NCI-H82 treated with DMSO at 0.1 percent for 48 hours (cell line): ENCODE measurements at regions not wholly inside any gene's neighbourhood (a gene's known extent, or its start where the extent isn't known, plus 50 kb on each side); places are given as distances from the start of the nearest gene placed in this dataset.
"Not testable (repeated sequence)": the region's sequence is repeated elsewhere in the genome, so short reads cannot be mapped to it uniquely, and the experiment has no call there.

Experiments used
- DNase-seq: peaks from one replicate; lab custom pipeline; 2025; ENCODE audit not compliant: unreplicated experiment; lab: John Stamatoyannopoulos, UW

DNA sequence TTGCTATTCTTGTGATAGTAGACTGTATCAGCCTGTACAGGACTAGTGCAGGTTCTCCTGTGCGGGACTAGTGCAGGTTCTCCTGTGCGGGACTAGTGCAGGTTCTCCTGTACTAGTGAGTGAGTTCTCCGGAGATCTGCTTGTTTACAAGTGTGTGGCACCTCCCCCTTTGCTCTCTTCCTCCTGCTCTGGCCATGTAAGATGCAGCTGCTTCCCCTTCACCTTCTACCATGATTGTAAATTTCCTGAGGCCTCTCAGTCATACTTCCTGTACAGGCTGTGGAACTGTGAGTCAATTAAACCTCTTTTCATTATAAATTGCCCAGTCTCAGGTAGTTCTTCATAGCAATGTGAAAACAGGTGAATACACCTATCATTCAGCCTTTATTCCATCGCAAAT lies 289.6 kb downstream of the TEX29 start:
- no peak for DNase-seq

DNA sequence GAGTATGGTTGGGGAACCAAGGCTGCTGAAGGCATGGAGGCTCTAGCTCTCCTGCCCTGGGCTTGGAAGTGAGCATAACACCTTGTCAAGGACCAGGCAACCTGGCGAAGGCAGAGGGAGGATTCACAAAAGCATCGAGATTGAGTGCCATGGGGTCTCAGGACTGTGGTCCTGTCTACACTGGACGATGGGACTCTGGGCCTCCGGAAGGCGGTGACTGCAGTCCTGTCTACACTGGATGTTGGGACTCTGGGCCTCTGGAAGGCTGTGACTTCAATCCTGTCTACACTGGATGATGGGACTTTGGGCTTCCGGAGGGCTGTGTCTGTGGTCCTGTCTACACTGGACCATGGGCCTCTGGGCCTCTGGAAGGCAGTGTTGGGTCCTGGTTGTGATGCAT lies 290.4 kb downstream of the TEX29 start:
- DNase-seq, result no peak

DNA sequence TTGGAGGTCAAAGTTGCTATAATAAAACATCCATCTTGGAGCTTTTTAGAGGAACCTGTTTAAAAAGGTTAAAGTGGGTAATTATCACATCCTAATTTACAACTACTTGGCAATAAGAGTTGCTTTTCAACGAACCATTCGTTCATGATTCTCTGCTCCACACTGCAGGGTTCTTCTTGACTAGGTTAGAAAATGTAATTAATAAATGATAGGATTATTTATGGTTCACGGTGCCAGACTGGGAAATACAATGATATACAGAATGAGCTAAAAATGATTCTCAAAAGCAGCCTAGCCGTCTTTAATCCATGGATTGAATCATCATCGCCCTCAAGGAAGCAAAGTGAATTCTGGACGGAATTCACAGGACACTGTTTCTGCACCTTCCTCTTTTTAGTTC lies 291.2 kb downstream of the TEX29 start:
- no peak for DNase-seq

DNA sequence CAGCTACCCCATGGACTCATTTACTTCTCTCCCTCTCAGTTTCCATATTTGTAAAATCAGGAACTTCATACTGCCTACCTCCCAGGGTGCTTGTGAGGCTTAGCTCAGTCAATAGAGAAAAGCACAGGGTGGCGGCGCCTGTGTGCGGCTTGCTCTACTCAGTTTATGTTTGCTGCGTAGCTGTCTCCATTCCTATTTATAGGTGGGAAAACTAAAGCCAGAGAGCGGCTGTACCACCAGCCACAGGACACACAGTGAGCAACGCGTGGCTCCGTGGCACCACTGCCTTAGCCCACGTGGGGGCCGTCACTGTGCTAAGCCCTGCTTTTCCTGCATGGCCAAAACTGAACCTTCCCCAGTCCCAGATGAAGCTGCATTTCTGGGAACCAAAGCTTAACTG lies 292.4 kb downstream of the TEX29 start:
- DNase-seq, result no peak

DNA sequence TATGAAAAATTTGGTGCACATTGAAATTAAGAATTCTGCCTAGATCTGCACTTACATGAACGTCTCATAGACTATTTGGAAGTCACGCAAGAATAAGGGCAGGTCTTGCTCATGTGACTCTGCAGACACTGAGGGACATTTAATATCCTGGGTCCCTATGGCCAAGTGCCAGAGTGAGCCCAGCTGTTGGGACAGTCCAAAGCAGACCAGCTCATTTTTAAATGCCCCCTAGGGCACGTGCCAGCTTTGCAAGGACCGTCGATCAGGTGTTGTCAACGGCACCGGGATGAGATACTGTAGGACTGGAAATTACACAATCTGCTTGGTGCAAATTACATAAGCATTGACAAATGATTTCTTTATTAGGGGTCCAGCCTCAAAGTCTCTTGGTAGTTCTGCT lies 293.6 kb downstream of the TEX29 start:
- DNase-seq, result no peak

DNA sequence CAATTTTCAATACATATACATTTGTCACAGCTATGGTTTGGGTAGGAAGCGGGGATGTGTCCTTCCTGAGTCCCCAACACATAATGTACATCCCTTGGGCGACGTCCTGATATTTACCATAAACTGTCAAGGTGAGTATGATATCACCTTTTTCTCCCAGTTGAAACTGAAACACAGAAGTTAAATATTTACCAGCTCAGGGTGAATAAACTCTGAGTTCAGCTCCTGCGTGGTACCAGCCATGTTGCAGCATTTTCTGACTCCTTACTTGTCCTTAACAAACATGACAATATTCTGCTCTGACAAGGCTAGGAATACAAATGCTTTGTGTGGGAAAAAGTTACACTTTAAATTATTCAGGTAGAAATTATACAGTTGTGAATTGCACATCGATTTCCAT lies 294.2 kb downstream of the TEX29 start:
- no peak for DNase-seq

DNA sequence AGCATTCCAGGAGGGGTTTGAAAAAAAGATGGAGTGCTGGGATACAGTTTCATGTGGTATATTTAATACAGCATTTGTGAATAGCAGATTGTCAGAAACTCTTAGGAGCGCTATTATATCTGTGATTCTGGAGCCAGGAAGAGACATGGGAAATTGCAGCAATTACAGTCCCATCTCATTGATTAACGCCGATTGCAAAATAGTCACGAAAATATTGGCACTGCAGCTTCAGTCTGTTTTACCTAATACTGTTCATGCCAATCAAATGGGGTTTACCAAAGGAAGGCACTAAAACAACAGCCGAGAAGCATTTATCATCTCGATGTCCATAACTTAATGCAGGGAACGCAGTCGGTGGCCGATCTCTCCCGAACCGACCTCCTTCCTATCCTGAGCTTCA lies 295.8 kb downstream of the TEX29 start:
- DNase-seq, result no peak

DNA sequence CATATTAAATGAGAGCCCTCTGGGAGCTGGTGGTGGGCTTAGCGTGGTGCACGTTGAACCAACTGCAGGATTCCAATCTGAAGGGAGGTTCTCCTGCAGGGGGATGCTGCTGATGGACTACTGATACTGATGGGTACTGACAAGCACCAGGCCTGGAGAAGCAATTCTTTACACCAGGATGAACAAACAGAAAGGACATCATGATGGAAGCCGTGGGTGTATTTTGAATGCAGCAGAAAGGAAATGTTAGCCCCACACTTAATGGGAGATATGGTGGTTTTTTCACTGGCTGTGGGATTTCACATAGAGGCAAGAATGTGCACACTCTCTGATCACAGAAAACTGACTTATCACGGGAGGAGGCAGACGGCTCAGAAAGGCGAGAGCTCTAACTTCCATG lies 299.7 kb downstream of the TEX29 start:
- no peak for DNase-seq

DNA sequence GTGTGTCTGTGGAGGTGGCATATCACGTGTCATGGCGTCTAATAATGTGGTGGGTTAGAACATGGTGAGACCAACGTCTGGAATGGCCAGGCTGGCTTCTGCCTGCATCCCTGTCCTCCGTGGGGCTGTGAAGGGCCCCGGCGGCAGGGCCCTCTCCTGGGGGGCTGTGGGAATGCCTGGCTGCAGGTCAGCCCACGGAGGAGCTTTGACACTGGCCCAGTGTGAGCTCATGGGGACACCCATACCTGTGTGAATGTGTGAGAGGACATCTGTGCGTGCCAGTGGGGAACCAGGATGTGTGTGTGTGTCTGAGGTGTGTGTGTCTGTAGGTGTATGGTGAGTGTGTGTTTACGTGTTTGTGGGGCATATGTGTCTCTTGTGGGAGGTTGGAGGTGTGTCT lies 300.1 kb downstream of the TEX29 start:
- no peak for DNase-seq

DNA sequence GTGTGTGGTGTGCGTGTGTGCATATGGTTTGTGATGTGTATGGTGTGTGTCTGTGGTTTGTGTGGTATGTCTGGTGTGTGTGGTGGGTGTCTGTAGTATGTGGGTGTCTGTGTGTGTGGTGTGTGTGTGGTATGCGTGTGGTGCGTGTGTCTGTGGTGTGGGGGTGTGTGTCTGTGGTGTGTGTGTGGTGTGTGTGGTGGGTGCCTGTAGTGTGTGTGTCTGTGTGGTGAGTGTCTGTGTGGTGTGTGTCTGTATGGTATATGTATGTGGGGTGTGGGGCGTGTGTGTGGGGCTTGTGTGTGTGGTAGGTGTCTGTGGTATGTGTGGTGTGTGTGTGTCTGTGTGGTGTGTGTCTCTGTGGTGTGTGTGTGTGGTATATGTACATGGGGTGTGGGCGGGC lies 300.7 kb downstream of the TEX29 start:
- DNase-seq, result no peak

DNA sequence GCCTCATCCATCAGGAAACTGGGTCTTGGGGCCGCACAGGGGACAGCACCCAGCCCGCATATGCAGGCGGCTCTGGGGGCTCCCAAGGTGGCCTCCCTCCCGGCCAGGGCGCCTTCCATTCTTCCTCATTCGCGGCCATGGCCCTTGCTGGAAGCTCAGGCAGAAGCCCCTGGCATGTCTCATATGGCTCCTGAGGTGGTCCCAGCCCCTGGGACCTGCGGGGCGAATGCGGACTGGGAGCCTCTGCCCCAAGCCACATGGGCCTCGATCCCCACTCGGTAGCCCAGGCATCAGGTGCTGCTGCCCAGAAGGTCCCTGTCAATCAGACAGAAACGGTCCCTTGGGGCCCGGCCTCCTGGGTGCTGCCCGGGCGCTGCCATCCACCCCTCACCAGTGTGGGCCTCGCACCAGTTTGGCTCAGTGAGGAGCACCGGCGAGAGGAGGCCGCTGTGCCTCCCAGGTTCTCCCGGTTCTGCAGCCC lies 301.6 kb downstream of the TEX29 start:
- DNase-seq, result no peak

DNA sequence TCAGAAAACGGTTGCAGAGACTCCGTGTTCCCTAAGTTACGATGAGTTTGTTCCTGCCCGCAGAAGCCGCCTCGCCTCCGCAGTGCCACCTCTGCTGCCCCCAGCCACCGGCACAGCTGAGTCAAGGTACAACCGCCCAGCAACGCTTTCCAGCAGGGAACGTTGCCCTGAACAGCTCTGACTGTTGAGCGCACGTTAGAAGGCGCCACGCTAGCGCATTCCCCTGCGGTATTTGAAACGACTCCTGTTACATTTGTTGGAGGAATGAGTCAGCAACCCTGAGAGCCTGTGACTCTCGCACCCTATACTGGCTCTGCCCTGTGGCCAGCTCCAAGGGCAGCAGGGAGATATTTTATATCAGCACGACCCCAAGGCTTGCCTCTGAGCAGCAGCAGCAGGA lies 302.8 kb downstream of the TEX29 start:
- no peak for DNase-seq

DNA sequence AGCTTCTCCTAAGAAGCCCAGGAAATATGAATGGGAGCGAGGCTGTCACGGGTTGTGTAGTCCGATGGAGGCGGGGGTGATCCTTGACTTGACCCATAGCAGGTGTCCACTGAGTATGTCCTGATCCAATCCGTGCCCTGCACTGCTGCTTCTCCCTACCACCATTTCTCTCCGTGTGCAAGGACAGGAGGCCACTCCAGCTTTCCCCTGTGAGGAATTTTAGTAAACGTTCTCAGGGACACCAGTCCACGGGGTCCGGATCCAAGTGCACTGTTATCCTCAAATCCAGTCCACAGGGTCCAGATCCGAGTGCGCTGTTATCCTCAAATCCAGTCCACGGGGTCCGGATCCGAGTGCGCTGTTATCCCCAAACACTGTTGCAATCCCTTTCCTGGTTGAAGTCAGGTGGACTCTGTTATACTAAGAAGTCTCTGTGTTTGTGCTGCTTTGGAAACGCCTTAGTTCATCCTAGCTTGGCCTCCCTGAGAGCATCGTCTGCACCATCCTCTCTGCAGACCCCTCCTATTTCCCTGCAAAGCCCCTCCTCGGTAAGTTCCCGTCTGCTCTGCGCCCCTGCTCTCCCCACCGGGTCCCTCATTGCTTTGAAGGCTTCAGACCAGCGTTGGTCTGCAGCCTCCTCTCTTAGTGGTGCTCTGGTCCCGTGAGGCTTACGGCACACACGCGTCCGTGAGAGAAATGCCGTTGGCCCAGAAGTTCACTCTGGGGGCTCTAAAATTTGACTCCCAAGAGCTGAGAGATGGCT lies 303.5 kb downstream of the TEX29 start:
- no peak for DNase-seq

DNA sequence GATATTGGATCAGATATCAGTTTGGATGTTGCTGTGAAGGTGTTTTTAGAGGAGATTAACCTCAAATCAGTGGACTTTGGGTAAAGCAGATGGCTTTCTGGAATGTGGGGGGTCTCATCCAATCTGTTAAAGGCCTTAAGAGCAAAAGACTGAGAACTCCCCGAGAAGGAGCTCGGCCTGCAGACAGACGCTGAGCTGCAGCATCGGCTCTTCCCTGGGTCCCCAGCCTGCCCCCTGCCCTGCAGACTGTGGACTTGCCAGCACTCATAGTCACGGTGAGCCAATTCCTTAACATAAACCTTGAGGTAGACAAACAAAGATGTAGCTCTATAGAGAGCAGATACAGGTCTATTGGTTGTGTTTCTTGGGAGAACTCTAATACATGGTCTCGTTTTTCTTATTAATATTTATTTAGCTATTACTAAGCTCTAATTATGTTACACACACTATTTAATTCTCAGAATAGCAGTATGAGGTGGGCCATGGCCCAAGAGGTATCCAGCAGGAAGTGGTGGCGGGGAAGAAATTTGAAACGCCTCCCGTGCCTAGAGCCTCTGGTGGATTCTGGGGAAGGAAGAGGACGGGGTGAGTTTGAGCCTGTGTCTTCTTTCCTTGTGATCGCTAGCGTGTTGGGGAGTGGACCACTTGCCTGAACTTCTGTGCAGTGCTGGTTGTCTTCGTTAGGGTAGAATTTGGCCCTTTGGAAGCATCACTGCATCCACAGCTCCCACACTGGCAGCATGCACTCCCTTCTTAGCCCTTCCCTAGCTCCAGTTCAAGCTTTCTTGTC lies 305.3 kb downstream of the TEX29 start:
- DNase-seq, result no peak

DNA sequence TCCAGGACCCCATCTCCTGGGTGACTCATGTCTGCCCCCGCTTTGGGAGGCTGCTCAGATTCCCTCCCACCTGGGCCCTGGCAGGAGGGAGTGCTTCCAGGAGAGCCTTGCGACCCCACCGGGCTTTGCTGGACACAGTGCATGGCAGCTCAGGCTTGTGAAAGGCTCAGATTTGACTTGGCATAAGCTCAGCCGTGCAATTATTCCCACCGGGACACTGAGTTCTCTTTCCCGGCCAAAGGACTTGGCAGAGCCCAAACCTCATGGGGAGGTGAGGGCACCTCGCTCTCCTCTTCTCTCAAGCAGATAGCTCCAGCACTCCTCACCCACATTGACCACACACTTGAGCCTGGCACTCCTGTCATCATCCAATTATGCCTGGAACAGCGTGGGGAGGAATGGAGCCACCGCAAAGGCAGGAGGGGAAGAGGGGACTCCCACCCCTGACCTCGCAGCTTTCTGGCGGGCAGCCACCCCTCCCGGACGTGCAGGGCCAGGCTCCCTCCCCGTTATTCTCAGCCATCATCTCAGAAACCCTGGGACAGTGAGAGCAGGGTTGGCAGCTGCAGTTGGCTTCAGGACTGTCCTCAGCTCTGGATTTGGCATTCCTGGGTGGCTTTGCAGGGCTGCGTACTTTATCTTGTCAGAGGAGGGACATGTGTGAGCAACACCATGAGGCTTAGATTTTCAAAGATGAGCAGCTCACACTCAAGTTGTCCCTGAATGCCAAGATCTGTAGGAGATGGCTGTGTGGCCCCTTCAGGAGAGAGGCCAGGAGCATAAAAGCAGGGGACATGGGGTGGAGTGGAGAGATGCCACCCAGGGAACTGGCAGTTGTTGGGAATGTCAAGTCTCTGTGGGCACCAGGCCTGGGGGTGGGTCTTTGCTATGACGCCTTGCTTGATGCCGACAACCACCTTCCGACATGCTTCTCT lies 306.2 kb downstream of the TEX29 start:
- DNase-seq, result no peak

DNA sequence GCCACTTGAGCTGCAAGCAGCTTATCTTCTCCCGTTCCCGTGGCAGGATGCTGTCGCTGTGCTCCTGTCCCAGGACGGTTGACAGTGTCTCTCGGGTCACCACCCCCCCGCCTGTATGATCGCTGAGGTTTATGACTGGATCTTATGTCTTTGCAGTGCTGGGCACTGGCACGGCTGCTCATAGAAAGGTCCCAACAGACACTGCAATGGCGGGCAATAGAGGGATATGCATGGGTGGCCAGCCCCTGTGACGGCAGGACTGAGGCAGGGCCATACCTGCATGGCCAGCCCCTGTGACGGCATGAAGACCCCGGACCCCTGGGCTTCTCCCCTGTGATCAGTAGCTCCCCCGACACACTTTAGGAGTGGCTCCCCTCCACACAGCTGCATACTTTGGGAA lies 307.2 kb downstream of the TEX29 start:
- DNase-seq, result no peak

DNA sequence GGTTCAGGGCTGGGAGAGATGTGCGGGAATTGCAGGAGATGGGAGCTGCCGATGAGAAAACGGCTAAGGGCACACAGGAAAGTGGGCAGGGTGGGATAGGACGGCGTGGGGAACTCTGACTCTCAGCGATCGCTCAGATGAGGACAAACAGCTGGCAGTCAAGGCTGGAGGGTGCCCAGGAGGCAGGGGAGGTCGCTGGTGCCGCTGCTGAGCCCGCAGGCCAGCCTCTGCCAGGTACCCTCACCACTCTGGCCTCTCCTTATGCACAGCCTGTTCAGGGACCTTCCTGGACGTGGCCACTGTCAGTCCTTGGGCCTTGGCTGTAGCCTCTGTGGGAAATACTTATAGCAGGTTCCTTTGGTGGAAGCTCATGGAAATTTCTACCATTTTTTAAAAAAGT lies 308.6 kb downstream of the TEX29 start:
- DNase-seq, result no peak

DNA sequence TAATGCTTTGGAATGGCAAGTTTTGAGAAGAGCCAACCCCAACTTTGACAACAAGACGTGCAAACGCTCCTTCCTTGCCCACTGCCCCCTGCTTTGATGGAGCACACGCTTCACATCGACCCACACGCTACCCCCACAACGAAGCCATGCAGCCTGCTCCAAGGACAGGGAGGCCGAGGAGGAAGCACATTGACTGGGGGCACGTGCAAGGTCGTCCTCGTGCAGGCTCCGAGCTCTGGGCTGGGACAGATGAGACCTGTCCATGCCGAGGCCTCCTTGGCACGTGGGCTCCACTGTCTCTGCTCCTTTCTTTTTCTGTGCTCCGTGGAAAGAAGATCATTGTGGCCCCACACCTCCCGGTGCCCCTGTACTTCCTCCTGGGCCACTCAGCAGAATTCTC lies 309.0 kb downstream of the TEX29 start:
- no peak for DNase-seq

DNA sequence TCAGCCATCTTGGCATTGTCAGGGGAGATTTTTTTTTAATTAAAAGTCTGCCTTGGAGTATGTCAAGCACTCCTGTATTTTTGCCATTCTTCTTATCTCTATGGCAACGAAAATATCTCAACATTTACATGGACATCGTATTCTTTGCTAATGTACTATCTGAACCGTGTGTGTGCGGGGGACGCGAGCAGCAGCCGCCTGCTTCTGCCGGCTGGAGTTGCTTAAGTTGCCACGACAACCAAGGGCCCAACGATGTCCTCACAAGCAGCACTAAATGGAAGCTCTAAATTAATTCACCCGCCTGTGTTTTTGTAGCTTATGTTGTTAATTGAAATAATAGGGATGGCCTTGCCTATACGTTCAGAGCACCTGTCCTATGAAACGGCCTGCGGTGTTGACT lies 309.5 kb downstream of the TEX29 start:
- no peak for DNase-seq

DNA sequence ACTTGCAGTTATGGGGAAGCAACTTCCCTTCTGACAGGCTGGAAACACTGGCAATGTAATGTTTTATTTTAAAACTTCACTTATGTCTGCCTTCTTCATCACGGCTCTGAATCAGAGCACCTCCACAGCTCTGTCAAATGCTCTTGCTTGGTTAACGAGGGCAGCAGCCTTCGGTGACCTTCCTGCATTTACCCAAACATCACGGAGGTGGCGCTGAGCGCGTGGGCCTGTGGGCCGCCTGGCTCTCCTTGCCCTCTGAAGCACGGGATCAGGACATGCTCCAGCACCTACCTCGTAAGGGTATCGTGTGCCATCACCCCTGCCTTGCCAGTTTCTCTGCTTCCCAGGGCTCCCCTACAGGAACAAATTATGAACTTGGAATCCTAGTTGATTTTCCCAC lies 310.0 kb downstream of the TEX29 start:
- no peak for DNase-seq

DNA sequence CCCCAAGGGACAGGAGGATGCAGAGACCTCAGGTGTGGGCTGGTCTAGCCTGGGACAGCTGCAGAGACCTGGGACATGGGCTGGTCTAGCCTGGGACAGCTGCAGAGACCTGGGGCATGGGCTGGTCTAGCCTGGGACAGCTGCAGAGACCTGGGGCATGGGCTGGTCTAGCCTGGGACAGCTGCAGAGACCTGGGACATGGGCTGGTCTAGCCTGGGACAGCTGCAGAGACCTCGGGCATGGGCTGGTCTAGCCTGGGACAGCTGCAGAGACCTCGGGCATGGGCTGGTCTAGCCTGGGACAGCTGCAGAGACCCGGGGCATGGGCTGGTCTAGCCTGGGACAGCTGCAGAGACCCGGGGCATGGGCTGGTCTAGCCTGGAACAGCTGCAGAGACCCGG lies 310.8 kb downstream of the TEX29 start:
- not testable (repeated sequence) for DNase-seq
